ENCODE measurements at regions not wholly inside any gene's neighbourhood (a gene's known extent, or its start where the extent isn't known, plus 50 kb on each side); places are given as distances from the start of the nearest gene placed in this dataset.

- Histone ChIP-seq H2AFZ (ENCODE audit: insufficient read depth, low read depth, low read length, poor library complexity, severe bottlenecking) (no peak overlapping the region), H3K27me3 (replicated peaks in 1 of 4; ENCODE audit: control extremely low read depth in 1 of 4, control insufficient read depth in 3 of 4, insufficient read depth in 4 of 4, low read length in 3 of 4) (no peaks in the 10 kb centered on the region), H3K27ac (ENCODE audit: low read length in 2 of 2) (no peak overlapping the region), H3K9me3 (ENCODE audit: control extremely low read depth in 1 of 3, control insufficient read depth in 2 of 3, insufficient read depth in 1 of 3, low read length in 2 of 3) (no peaks in the 10 kb centered on the region), H3K4me3 (ENCODE audit: control extremely low read depth in 1 of 5, extremely low read depth in 1 of 5, insufficient read depth in 1 of 5, low read depth in 2 of 5, low read length in 4 of 5) (no peak overlapping the region), H4K20me1 (ENCODE audit: control insufficient read depth, insufficient read depth, low read length, poor library complexity, severe bottlenecking) (no peaks in the 10 kb centered on the region), H3K36me3 (replicated peaks in 1 of 2; ENCODE audit: control extremely low read depth in 1 of 2, control insufficient read depth in 1 of 2, extremely low read depth in 1 of 2, insufficient read depth in 2 of 2, low read length in 1 of 2) (no peaks in the 10 kb centered on the region), H3K4me1 (ENCODE audit: control insufficient read depth in 2 of 2, insufficient read depth in 2 of 2, low read length in 2 of 2) (no peaks in the 10 kb centered on the region), H3K79me2 (ENCODE audit: control insufficient read depth, insufficient read depth, low read length) (no peaks in the 10 kb centered on the region), H3K9ac (ENCODE audit: low read length) (no peak overlapping the region), H3K4me2 (replicated peaks; ENCODE audit: low read depth, low read length, poor library complexity, severe bottlenecking) (no peak overlapping the region)
- ATAC-seq (ENCODE audit: low read depth) (no peak), DNase-seq (no peak)
- no peak for TF ChIP-seq EZH2 (IDR thresholded peaks at IDR 0.05; ENCODE audit: borderline replicate concordance, insufficient read depth, low read depth, low read length, poor library complexity, severe bottlenecking)
- TF ChIP-seq, protein P1, sequence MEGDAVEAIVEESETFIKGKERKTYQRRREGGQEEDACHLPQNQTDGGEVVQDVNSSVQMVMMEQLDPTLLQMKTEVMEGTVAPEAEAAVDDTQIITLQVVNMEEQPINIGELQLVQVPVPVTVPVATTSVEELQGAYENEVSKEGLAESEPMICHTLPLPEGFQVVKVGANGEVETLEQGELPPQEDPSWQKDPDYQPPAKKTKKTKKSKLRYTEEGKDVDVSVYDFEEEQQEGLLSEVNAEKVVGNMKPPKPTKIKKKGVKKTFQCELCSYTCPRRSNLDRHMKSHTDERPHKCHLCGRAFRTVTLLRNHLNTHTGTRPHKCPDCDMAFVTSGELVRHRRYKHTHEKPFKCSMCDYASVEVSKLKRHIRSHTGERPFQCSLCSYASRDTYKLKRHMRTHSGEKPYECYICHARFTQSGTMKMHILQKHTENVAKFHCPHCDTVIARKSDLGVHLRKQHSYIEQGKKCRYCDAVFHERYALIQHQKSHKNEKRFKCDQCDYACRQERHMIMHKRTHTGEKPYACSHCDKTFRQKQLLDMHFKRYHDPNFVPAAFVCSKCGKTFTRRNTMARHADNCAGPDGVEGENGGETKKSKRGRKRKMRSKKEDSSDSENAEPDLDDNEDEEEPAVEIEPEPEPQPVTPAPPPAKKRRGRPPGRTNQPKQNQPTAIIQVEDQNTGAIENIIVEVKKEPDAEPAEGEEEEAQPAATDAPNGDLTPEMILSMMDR (IDR thresholded peaks at IDR 0.05): no peak
- ChIA-PET POLR2A (no interaction called here), CTCF (no interaction called here)
- Mint-ChIP-seq H3K27ac (no peak overlapping the region), H3K27me3 (peaks cover 4% of the 10 kb centered on the region), H3K4me3 (no peak overlapping the region), H3K9me3 (ENCODE audit: insufficient read depth) (no peaks in the 10 kb centered on the region), H3K4me1 (no peaks in the 10 kb centered on the region)
- WGBS (ENCODE audit: insufficient coverage): 100% methylated on average over 1 of the region's 6 CpGs
- intact Hi-C loops (cut with micrococcal nuclease): no loop called here
Measured at GRCh38 chr4:123830930-123831329, 434.3 kb downstream of the SPRY1 start.

DNA sequence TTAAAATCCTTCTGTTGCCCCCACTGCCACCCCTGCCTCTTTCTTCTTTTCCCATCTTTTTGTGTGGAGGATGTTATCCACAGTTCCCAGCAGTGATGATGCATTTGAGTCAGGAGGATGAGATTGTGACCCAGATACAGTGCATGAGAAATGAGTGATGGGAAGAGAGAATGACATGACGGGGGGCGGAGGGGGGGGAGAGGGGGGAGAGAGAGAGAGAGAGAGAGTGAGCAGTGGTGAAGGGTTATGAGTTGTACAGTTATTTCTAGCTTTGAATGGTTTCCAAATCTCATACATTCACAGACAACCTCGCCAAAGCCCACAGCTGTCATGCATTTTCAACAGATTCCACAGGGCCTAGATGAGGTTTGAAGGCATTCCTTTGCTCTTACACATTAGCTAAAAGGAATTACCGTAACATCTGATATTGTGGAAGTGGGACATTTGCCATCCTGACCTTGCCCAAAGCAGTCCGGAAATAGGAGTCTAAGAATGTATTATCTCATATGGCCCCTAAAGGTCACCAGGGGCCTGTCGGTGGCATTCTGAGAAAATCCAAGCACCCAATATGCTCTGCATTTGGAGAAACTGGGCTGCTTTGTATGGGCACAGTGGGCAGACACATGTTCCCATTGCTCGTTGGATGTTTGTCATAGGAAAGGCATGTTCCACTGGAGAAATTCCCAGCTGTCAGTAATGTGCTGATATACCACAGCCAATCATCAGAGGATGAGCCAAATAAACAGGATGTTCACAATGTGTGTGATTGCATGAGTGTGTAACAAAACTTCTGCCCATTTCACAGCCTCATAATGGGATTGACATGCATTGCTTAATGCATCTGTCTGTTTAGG lies 435.8 kb downstream of the SPRY1 start:
- POLR2A ChIA-PET: no interaction called here
- no peak overlapping the region for H3K27ac ChIP-seq (ENCODE audit: low read length in 2 of 2)
- H3K4me2 ChIP-seq (replicated peaks; ENCODE audit: low read depth, low read length, poor library complexity, severe bottlenecking): no peak overlapping the region
- no peaks in the 10 kb centered on the region for H3K4me1 ChIP-seq (ENCODE audit: control insufficient read depth in 2 of 2, insufficient read depth in 2 of 2, low read length in 2 of 2)
- DNase-seq: no peak
- no peaks in the 10 kb centered on the region for H3K79me2 ChIP-seq (ENCODE audit: control insufficient read depth, insufficient read depth, low read length)
- H2AFZ ChIP-seq (ENCODE audit: insufficient read depth, low read depth, low read length, poor library complexity, severe bottlenecking): no peak overlapping the region
- peaks cover 5% of the 10 kb centered on the region for H3K27me3 Mint-ChIP-seq
- no peaks in the 10 kb centered on the region for H4K20me1 ChIP-seq (ENCODE audit: control insufficient read depth, insufficient read depth, low read length, poor library complexity, severe bottlenecking)
- H3K4me3 ChIP-seq (ENCODE audit: control extremely low read depth in 1 of 5, extremely low read depth in 1 of 5, insufficient read depth in 1 of 5, low read depth in 2 of 5, low read length in 4 of 5): no peak overlapping the region
- no peak overlapping the region for H3K27ac Mint-ChIP-seq
- no peak for TF ChIP-seq EZH2 (IDR thresholded peaks at IDR 0.05; ENCODE audit: borderline replicate concordance, insufficient read depth, low read depth, low read length, poor library complexity, severe bottlenecking)
- TF ChIP-seq, protein P1 (IDR thresholded peaks at IDR 0.05): no peak
- no peak for ATAC-seq (ENCODE audit: low read depth)
- no peaks in the 10 kb centered on the region for H3K4me1 Mint-ChIP-seq
- H3K9me3 ChIP-seq (ENCODE audit: control extremely low read depth in 1 of 3, control insufficient read depth in 2 of 3, insufficient read depth in 1 of 3, low read length in 2 of 3): no peaks in the 10 kb centered on the region
- no peaks in the 10 kb centered on the region for H3K36me3 ChIP-seq (replicated peaks in 1 of 2; ENCODE audit: control extremely low read depth in 1 of 2, control insufficient read depth in 1 of 2, extremely low read depth in 1 of 2, insufficient read depth in 2 of 2, low read length in 1 of 2)
- no peaks in the 10 kb centered on the region for H3K9me3 Mint-ChIP-seq (ENCODE audit: insufficient read depth)
- 100% methylated on average over 1 of the region's 7 CpGs for WGBS (ENCODE audit: insufficient coverage)
- intact Hi-C loops (cut with micrococcal nuclease): no loop called here
- H3K4me3 Mint-ChIP-seq: no peak overlapping the region
- H3K9ac ChIP-seq (ENCODE audit: low read length): no peak overlapping the region
- CTCF ChIA-PET: no interaction called here
- H3K27me3 ChIP-seq (replicated peaks in 1 of 4; ENCODE audit: control extremely low read depth in 1 of 4, control insufficient read depth in 3 of 4, insufficient read depth in 4 of 4, low read length in 3 of 4): no peaks in the 10 kb centered on the region

Data from B cell (primary cell).